Fibroblast of skin of right quadriceps (primary cell): ENCODE measurements at regions not wholly inside any gene's neighbourhood (a gene's known extent, or its start where the extent isn't known, plus 50 kb on each side); places are given as distances from the start of the nearest gene placed in this dataset.

Source experiments
- DNase-seq: peaks from one replicate; pipeline ENCODE4 v3.0.0-alpha.2; 2013

GRCh38 chr3:182525766-182526374, 267.4 kb upstream of the ATP11B start:
- DNase-seq = no peak

GRCh38 chr3:182527745-182528144, 265.6 kb upstream of the ATP11B start:
- DNase-seq = no peak

- no peak for DNase-seq
Observed at GRCh38 chr3:182530316-182530715, 263.0 kb upstream of the ATP11B start.

GRCh38 chr3:182533394-182533793, 259.9 kb upstream of the ATP11B start:
- no peak for DNase-seq

GRCh38 chr3:182544542-182544941, 248.8 kb upstream of the ATP11B start:
- DNase-seq = no peak

- no peak for DNase-seq
Observed at GRCh38 chr3:182562274-182562673, 231.0 kb upstream of the ATP11B start.

- DNase-seq = no peak
Observed at GRCh38 chr3:182565916-182566796, 227.1 kb upstream of the ATP11B start.

GRCh38 chr3:182567700-182568099, 225.6 kb upstream of the ATP11B start:
- no peak for DNase-seq

GRCh38 chr3:182568261-182568660, 225.0 kb upstream of the ATP11B start:
- DNase-seq = no peak

- no peak for DNase-seq
Observed at GRCh38 chr3:182568876-182569275, 224.4 kb upstream of the ATP11B start.

GRCh38 chr3:182570946-182571594, 222.2 kb upstream of the ATP11B start:
- DNase-seq = no peak

GRCh38 chr3:182575941-182576340, 217.4 kb upstream of the ATP11B start:
- no peak for DNase-seq

- no peak for DNase-seq
Observed at GRCh38 chr3:182583545-182583944, 209.8 kb upstream of the ATP11B start.

- no peak for DNase-seq
Observed at GRCh38 chr3:182585532-182586150, 207.7 kb upstream of the ATP11B start.

- DNase-seq = no peak
Observed at GRCh38 chr3:182592747-182593146, 200.6 kb upstream of the ATP11B start.

- DNase-seq = no peak
Observed at GRCh38 chr3:182596676-182597410, 196.5 kb upstream of the ATP11B start.

GRCh38 chr3:182597621-182598041, 195.7 kb upstream of the ATP11B start:
- DNase-seq = no peak

GRCh38 chr3:182601597-182601996, 191.7 kb upstream of the ATP11B start:
- DNase-seq = no peak

GRCh38 chr3:182603501-182603900, 189.8 kb upstream of the ATP11B start:
- no peak for DNase-seq

- DNase-seq = no peak
Observed at GRCh38 chr3:182605882-182606611, 187.3 kb upstream of the ATP11B start.

GRCh38 chr3:182606905-182607504, 186.3 kb upstream of the ATP11B start:
- DNase-seq = no peak

- no peak for DNase-seq
Observed at GRCh38 chr3:182608832-182609231, 184.5 kb upstream of the ATP11B start.
